ENCODE measurements at regions not wholly inside any gene's neighbourhood (a gene's known extent, or its start where the extent isn't known, plus 50 kb on each side); places are given as distances from the start of the nearest gene placed in this dataset.

DNA sequence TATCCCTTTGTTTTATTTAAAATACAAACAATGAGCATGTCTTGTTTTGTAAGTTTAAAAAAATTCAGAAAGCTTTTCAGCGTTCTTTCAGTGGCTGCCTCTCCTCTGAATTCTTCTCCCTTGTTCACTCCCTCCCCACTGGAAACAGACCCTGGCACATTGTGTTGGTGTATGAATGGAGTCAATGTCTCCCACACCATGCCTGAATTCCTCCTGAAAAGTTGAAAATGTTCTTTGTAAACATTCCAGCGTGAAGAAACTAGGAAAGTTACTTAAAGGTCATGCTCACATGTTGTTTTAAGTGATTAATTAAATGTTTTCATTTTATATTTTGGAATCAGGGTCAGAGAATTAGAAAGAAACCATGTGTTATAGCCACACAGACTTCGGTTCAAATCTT, 136.9 kb upstream of the DYNLRB2 start:
- H3K4me3 Mint-ChIP-seq, result no peak overlapping the region
- intact Hi-C loops (cut with micrococcal nuclease), result no loop called here
- H3K4me1 Mint-ChIP-seq (ENCODE audit: low read depth), result no peaks in the 10 kb centered on the region
- H3K27ac Mint-ChIP-seq, result no peak overlapping the region
- H3K27me3 Mint-ChIP-seq, result peaks cover 2% of the 10 kb centered on the region
- H3K36me3 Mint-ChIP-seq (ENCODE audit: low read depth), result no peaks in the 10 kb centered on the region
- no peaks in the 10 kb centered on the region for H3K9me3 Mint-ChIP-seq

DNA sequence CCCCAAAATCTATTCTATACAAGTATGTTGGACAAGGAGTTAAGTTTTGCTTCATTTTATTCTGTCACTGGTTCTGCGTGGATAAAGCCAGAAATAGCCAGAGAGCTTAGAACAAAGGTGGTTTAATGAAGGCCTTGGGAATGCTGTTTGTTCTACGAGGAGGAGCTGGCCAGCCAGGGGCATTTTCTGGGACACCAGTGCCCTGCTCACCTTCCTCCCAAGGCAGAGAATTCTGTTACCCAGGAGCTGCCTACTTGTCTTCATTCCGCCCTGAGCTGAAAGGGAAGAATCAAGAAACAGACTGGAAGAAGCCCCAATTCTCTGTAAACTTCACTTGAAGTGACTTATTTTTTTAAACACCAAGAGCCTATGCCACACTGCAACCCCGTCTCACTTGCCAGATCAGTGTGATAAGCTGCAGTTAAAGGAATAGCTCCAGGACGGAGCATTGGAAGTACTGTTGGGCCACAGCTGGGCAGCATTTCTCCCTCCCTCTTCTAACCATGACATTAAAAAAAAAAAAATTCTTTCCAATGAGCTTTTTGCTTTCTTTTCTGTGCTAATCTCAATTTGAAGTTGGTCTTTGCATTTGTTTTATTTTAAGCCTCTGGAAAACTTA, 149.8 kb upstream of the DYNLRB2 start:
- H3K36me3 Mint-ChIP-seq (ENCODE audit: low read depth), result no peaks in the 10 kb centered on the region
- intact Hi-C loops (cut with micrococcal nuclease), result no loop called here
- H3K27ac Mint-ChIP-seq, result no peak overlapping the region
- H3K4me1 Mint-ChIP-seq (ENCODE audit: low read depth), result no peaks in the 10 kb centered on the region
- H3K27me3 Mint-ChIP-seq, result peaks cover 5% of the 10 kb centered on the region
- no peak overlapping the region for H3K4me3 Mint-ChIP-seq
- H3K9me3 Mint-ChIP-seq, result peaks cover 6% of the 10 kb centered on the region

DNA sequence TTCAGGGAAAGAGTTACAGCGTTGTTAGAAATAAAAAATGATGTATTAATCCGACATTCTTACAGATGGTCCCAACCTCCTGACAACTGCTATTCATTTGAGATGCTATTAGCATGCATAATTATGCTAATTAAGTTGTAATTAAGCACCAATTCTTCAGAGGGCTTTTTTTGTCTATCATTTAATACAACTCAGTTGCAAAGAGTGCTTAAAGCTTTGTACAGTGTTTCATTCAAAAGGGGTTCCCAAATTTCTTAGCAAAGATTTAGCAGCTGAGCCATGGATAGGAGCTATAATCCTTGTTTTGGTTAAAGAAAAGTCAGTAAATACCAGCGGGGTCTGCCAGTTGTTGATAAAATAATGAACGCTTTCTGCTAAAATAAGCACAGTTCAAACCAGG, 150.7 kb upstream of the DYNLRB2 start:
- Mint-ChIP-seq H3K27me3 (peaks cover 5% of the 10 kb centered on the region), H3K9me3 (no peaks in the 10 kb centered on the region), H3K36me3 (ENCODE audit: low read depth) (no peaks in the 10 kb centered on the region), H3K27ac (no peak overlapping the region), H3K4me1 (ENCODE audit: low read depth) (no peaks in the 10 kb centered on the region), H3K4me3 (no peak overlapping the region)
- intact Hi-C loops (cut with micrococcal nuclease), result no loop called here

GRCh38 chr16:80389338-80389737, 151.5 kb upstream of the DYNLRB2 start:
- peaks cover 5% of the 10 kb centered on the region for H3K27me3 Mint-ChIP-seq
- no peaks in the 10 kb centered on the region for H3K9me3 Mint-ChIP-seq
- H3K4me1 Mint-ChIP-seq (ENCODE audit: low read depth), result no peaks in the 10 kb centered on the region
- no peaks in the 10 kb centered on the region for H3K36me3 Mint-ChIP-seq (ENCODE audit: low read depth)
- H3K27ac Mint-ChIP-seq, result no peak overlapping the region
- H3K4me3 Mint-ChIP-seq, result no peak overlapping the region
- intact Hi-C loops (cut with micrococcal nuclease), result no loop called here

GRCh38 chr16:80387318-80387921, 153.4 kb upstream of the DYNLRB2 start:
- H3K4me3 Mint-ChIP-seq, result no peak overlapping the region
- no peaks in the 10 kb centered on the region for H3K4me1 Mint-ChIP-seq (ENCODE audit: low read depth)
- intact Hi-C loops (cut with micrococcal nuclease), result no loop called here
- no peaks in the 10 kb centered on the region for H3K9me3 Mint-ChIP-seq
- no peaks in the 10 kb centered on the region for H3K36me3 Mint-ChIP-seq (ENCODE audit: low read depth)
- H3K27ac Mint-ChIP-seq, result no peak overlapping the region
- peaks cover 7% of the 10 kb centered on the region for H3K27me3 Mint-ChIP-seq

DNA sequence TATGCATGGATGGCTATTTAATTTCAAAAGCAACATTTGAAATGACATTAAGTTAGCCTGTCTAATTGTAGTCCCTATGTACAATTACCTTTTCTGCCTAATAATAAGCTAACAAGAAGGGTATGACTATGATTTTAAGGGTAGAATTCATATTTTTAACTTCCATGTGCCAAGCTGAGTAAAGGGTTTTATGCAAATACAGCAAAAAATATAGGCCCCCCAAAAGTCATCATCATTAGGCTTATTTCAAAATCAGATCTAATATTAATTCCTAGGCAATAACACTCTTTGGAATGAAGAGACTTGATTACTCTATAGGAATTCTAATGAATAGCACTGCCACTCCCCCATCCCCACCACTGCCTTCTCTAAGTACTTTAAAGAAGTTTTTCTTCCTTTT, 155.9 kb upstream of the DYNLRB2 start:
- H3K4me3 Mint-ChIP-seq, result no peak overlapping the region
- H3K27me3 Mint-ChIP-seq, result peaks cover 7% of the 10 kb centered on the region
- H3K36me3 Mint-ChIP-seq (ENCODE audit: low read depth), result no peaks in the 10 kb centered on the region
- intact Hi-C loops (cut with micrococcal nuclease), result no loop called here
- H3K4me1 Mint-ChIP-seq (ENCODE audit: low read depth), result no peaks in the 10 kb centered on the region
- H3K27ac Mint-ChIP-seq, result no peak overlapping the region
- no peaks in the 10 kb centered on the region for H3K9me3 Mint-ChIP-seq

- Mint-ChIP-seq H3K36me3 (ENCODE audit: low read depth) (no peaks in the 10 kb centered on the region), H3K4me1 (ENCODE audit: low read depth) (no peaks in the 10 kb centered on the region), H3K9me3 (no peaks in the 10 kb centered on the region), H3K4me3 (no peak overlapping the region), H3K27me3 (peaks cover 2% of the 10 kb centered on the region), H3K27ac (no peak overlapping the region)
- intact Hi-C loops (cut with micrococcal nuclease), result no loop called here
Observed at GRCh38 chr16:80380514-80380913, 160.3 kb upstream of the DYNLRB2 start.

- Mint-ChIP-seq H3K27ac (no peak overlapping the region), H3K4me3 (no peak overlapping the region), H3K27me3 (no peaks in the 10 kb centered on the region), H3K4me1 (ENCODE audit: low read depth) (no peaks in the 10 kb centered on the region), H3K36me3 (ENCODE audit: low read depth) (no peaks in the 10 kb centered on the region), H3K9me3 (peaks cover 9% of the 10 kb centered on the region)
- intact Hi-C loops (cut with micrococcal nuclease), result no loop called here
Observed at GRCh38 chr16:80377096-80377956, 163.5 kb upstream of the DYNLRB2 start.

DNA sequence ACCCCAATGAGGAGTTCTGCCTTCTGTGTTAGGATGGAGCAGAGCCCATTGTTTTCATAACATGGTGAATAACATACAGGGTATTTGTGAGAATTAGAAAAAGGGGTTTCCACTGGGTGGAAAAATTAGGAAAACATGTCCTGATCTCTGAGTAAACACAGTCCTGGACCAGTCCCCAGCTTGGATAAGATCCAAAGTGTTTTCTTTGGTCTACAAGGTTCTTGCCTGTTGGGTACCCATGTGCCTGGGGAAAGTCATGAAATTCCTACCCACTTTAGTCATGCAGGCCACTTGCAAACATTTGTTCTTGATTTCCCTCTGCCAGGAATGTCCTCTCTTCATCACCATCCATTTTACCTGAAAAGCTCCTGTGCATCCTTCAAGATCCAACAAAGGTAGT, 164.8 kb upstream of the DYNLRB2 start:
- Mint-ChIP-seq H3K27ac (no peak overlapping the region), H3K4me1 (ENCODE audit: low read depth) (no peaks in the 10 kb centered on the region), H3K27me3 (no peaks in the 10 kb centered on the region), H3K9me3 (peaks cover 9% of the 10 kb centered on the region), H3K4me3 (no peak overlapping the region), H3K36me3 (ENCODE audit: low read depth) (no peaks in the 10 kb centered on the region)
- intact Hi-C loops (cut with micrococcal nuclease), result no loop called here

DNA sequence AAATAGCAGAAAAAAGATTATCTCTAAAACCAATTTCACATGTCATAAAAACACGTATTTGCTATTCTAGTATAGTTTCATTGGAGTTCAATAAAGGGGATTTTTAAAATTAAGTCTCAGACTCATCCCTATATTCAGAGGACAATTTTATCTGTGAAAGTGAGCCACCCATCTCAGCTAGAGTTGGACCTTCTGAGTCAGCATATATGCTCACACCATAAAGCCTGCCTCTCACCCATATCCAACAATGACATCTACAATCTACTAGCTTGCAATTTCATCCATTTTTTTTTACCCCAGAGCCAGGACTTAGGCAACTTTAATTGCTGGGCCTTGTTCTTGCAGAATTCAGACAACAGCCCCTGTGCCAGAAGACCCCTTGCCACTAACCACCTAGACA, 165.3 kb upstream of the DYNLRB2 start:
- Mint-ChIP-seq H3K27me3 (no peaks in the 10 kb centered on the region), H3K4me1 (ENCODE audit: low read depth) (no peaks in the 10 kb centered on the region), H3K9me3 (peaks cover 9% of the 10 kb centered on the region), H3K36me3 (ENCODE audit: low read depth) (no peaks in the 10 kb centered on the region), H3K27ac (no peak overlapping the region), H3K4me3 (no peak overlapping the region)
- intact Hi-C loops (cut with micrococcal nuclease), result no loop called here

DNA sequence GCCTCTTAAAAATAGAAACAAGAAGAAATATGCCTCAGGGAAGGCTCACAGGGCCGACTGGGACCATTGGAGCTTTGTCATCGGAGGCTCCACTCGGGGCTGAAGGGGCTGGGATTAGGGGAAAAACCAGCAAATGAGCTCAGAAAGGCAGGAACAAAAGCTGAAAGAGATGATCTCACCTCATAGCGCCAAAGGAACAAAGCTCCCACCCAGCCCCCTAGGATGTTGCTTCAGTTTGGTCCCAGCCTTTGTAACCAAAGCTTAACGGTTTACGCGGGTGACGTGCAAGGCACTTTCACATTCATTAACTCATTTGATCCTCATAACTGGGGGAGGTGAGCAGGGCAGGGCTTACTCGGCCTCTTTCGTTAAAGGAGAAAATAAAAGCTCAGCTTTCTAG, 168.5 kb upstream of the DYNLRB2 start:
- H3K27me3 Mint-ChIP-seq, result no peaks in the 10 kb centered on the region
- no peak overlapping the region for H3K4me3 Mint-ChIP-seq
- intact Hi-C loops (cut with micrococcal nuclease), result no loop called here

DNA sequence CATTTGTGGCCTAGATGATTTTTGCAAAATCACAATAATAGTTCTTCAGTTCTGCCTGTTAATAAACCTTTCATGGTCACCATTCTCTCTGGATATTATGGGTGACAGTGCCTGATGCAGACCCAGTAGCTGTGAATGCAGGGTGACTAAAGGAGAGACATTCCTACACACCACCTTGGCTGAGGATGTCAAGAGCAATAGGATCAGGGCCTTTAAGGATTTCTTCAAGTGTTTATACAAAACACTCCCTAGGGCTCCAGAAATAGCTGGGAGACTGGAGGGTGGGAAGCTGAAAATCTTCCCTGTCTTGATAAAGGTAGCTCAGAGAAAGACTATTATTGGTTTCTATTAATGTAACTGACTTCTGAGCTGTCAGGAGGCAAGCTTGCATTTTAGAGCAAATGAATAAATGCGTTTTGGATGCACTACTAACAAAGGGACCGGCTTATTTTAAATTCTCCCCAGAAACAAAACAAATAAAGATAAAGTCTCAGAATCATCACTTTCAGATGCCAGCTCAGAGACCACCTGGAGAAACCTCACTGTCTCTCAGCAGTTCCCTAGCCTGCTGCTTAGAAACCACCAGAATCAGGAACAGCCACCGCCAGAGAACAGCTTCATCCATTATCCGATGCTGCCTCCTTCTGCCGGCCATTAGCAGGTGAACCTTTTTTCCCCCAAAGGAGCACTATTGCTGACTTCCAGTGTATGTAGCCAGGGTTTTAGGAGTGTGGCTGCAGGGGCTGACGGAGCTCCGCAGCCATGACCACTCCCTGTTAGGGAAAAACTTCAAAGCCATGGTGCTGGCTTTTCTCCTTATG, 171.4 kb upstream of the DYNLRB2 start:
- no peaks in the 10 kb centered on the region for H3K27me3 Mint-ChIP-seq
- H3K4me3 Mint-ChIP-seq, result no peak overlapping the region
- no peaks in the 10 kb centered on the region for H3K4me1 Mint-ChIP-seq (ENCODE audit: low read depth)
- H3K27ac Mint-ChIP-seq, result no peak overlapping the region
- peaks cover 9% of the 10 kb centered on the region for H3K9me3 Mint-ChIP-seq
- intact Hi-C loops (cut with micrococcal nuclease), result no loop called here
- no peaks in the 10 kb centered on the region for H3K36me3 Mint-ChIP-seq (ENCODE audit: low read depth)

More for the DNA sequence above, 168.5 kb upstream of the DYNLRB2 start:
- Mint-ChIP-seq H3K27ac (no peak overlapping the region), H3K9me3 (peaks cover 9% of the 10 kb centered on the region), H3K36me3 (ENCODE audit: low read depth) (no peaks in the 10 kb centered on the region), H3K4me1 (ENCODE audit: low read depth) (no peaks in the 10 kb centered on the region)

GRCh38 chr16:80367037-80367658, 173.6 kb upstream of the DYNLRB2 start:
- Mint-ChIP-seq H3K9me3 (no peaks in the 10 kb centered on the region), H3K36me3 (ENCODE audit: low read depth) (no peaks in the 10 kb centered on the region)
- intact Hi-C loops (cut with micrococcal nuclease), result no loop called here

More at GRCh38 chr16:80367037-80367658, 173.6 kb upstream of the DYNLRB2 start:
- Mint-ChIP-seq H3K4me1 (ENCODE audit: low read depth) (no peaks in the 10 kb centered on the region), H3K27ac (no peak overlapping the region), H3K27me3 (no peaks in the 10 kb centered on the region), H3K4me3 (no peak overlapping the region)

Data from dendritic cell treated with granulocyte-macrophage colony-stimulating factor and Interleukin-4, amounts not matched to agents 40 ng/mL and 50 ng/mL, for 4 days (primary cell).